Loucy (cell line): ENCODE measurements at regions not wholly inside any gene's neighbourhood (a gene's known extent, or its start where the extent isn't known, plus 50 kb on each side); places are given as distances from the start of the nearest gene placed in this dataset.

Experiments used
- H2AFZ ChIP-seq: fragments of 200-600 bp; sonication (generic); 2 replicates; pipeline ENCODE4 v1.6.0; 2016; ENCODE audit warnings: antibody characterized with exemption, mild to moderate bottlenecking, low read length, moderate library complexity
- H3F3A ChIP-seq: fragments of 200-600 bp; 2 replicates; pipeline ENCODE4 v1.6.0; 2016; ENCODE audit warnings: antibody characterized with exemption, low read depth, mild to moderate bottlenecking
- H3K27me3 ChIP-seq: fragments of 200-600 bp; sonication (generic); 2 replicates; pipeline ENCODE4 v1.6.1; 2014; ENCODE audit warnings: low read length, mild to moderate bottlenecking; ENCODE audit not compliant: insufficient read depth, poor library complexity, severe bottlenecking
- H3K36me3 ChIP-seq: fragments of 200-600 bp; sonication (generic); 2 replicates; pipeline ENCODE4 v1.6.1; 2016; ENCODE audit warnings: low read length; ENCODE audit not compliant: insufficient read depth
- H3K4me1 ChIP-seq: fragments of 200-600 bp; sonication (generic); 2 replicates; pipeline ENCODE4 v1.5.1; 2014; ENCODE audit warnings: low read length, mild to moderate bottlenecking; ENCODE audit not compliant: insufficient read depth, poor library complexity, severe bottlenecking
- H3K4me2 ChIP-seq: fragments of 200-600 bp; sonication (generic); 2 replicates; pipeline ENCODE4 v1.6.0; 2014; ENCODE audit warnings: antibody characterized with exemption, low read length, low read depth, mild to moderate bottlenecking; ENCODE audit not compliant: poor library complexity, severe bottlenecking
- H3K4me3 ChIP-seq: fragments of 200-600 bp; sonication (generic); 2 replicates; pipeline ENCODE4 v1.5.1; 2014; ENCODE audit warnings: low read length, mild to moderate bottlenecking, mixed read lengths; ENCODE audit not compliant: poor library complexity, severe bottlenecking
- H3K79me2 ChIP-seq: fragments of 200-600 bp; sonication (generic); 2 replicates; pipeline ENCODE4 v1.6.1; 2014; ENCODE audit warnings: low read length; ENCODE audit not compliant: insufficient read depth
- H3K9ac ChIP-seq: fragments of 200-600 bp; sonication (generic); 2 replicates; pipeline ENCODE4 v1.6.0; 2014; ENCODE audit warnings: mild to moderate bottlenecking, low read depth, low read length, moderate library complexity; ENCODE audit not compliant: poor library complexity, severe bottlenecking
- H3K9me2 ChIP-seq: fragments of 200-600 bp; sonication (generic); replicated peaks from 2 replicates; pipeline ENCODE4 v1.6.1; 2016; ENCODE audit warnings: low read depth, low read length, mixed read lengths
- H3K9me3 ChIP-seq: fragments of 200-600 bp; sonication (generic); 2 replicates; pipeline ENCODE4 v1.6.1; 2014; ENCODE audit warnings: mild to moderate bottlenecking, antibody characterized with exemption, low read length, low read depth; ENCODE audit not compliant: insufficient read depth
- H4K20me1 ChIP-seq: fragments of 200-600 bp; sonication (generic); 2 replicates; pipeline ENCODE4 v1.6.0; 2014; ENCODE audit warnings: antibody characterized with exemption, low read length, mild to moderate bottlenecking; ENCODE audit not compliant: insufficient read depth, poor library complexity, severe bottlenecking
- CTCF ChIP-seq: fragments of 200-600 bp; sonication (generic); conservative IDR thresholded peaks from 2 replicates; pipeline ENCODE4 v1.5.1; 2014; ENCODE audit warnings: mild to moderate bottlenecking, antibody characterized with exemption, low read length
- EZH2phosphoT487 ChIP-seq: fragments of 200-600 bp; IDR thresholded peaks from 2 replicates; pipeline ENCODE4 v1.6.1; 2018; ENCODE audit warnings: antibody characterized with exemption, mild to moderate bottlenecking, moderate library complexity, borderline replicate concordance

GRCh38 chr6:14618759-14619418 is 501.3 kb downstream of the CD83 start:
- H3K79me2 ChIP-seq = no peaks in the 10 kb centered on the region
- H3K9me3 ChIP-seq = peaks cover 8% of the 10 kb centered on the region
- peak overlapping the region; percentile 3 for H3K9ac ChIP-seq
- H3K4me2 ChIP-seq = no peak overlapping the region
- no peak overlapping the region for H2AFZ ChIP-seq
- H4K20me1 ChIP-seq = no peaks in the 10 kb centered on the region
- no peak overlapping the region for H3K4me3 ChIP-seq
- TF ChIP-seq EZH2phosphoT487 (no peak), CTCF (no peak)
- H3K27me3 ChIP-seq = no peaks in the 10 kb centered on the region
- no peaks in the 10 kb centered on the region for H3K36me3 ChIP-seq
- peaks cover 10% of the 10 kb centered on the region for H3F3A ChIP-seq
- peaks cover 80% of the 10 kb centered on the region for H3K4me1 ChIP-seq
- H3K9me2 ChIP-seq = no peaks in the 10 kb centered on the region; the same call in 1 of the 2 replicates

GRCh38 chr6:14619419-14619781 is 501.8 kb downstream of the CD83 start:
- H3K9ac ChIP-seq = peak overlapping the region; percentile 3

GRCh38 chr6:14620522-14620921 is 502.9 kb downstream of the CD83 start:
- peak overlapping the region; percentile 40 for H3K9ac ChIP-seq
- H3K9me3 ChIP-seq = peaks cover 8% of the 10 kb centered on the region
- no peaks in the 10 kb centered on the region for H4K20me1 ChIP-seq
- H2AFZ ChIP-seq = no peak overlapping the region
- H3K9me2 ChIP-seq = no peaks in the 10 kb centered on the region; the same call in 1 of the 2 replicates
- H3K36me3 ChIP-seq = no peaks in the 10 kb centered on the region
- H3K4me1 ChIP-seq = peaks cover 77% of the 10 kb centered on the region
- no peaks in the 10 kb centered on the region for H3K79me2 ChIP-seq
- no peaks in the 10 kb centered on the region for H3K27me3 ChIP-seq
- no peak overlapping the region for H3K4me3 ChIP-seq
- TF ChIP-seq EZH2phosphoT487 (no peak), CTCF (no peak)
- H3K4me2 ChIP-seq = no peak overlapping the region
- peaks cover 10% of the 10 kb centered on the region for H3F3A ChIP-seq

More at GRCh38 chr6:14619419-14619781, 501.8 kb downstream of the CD83 start:
- peaks cover 10% of the 10 kb centered on the region for H3F3A ChIP-seq
- H3K4me3 ChIP-seq = no peak overlapping the region
- no peaks in the 10 kb centered on the region for H3K36me3 ChIP-seq
- H3K79me2 ChIP-seq = no peaks in the 10 kb centered on the region
- no peak for TF ChIP-seq EZH2phosphoT487
- H3K9me3 ChIP-seq = peaks cover 8% of the 10 kb centered on the region
- no peaks in the 10 kb centered on the region for H4K20me1 ChIP-seq
- no peaks in the 10 kb centered on the region; the same call in 1 of the 2 replicates for H3K9me2 ChIP-seq
- H3K27me3 ChIP-seq = no peaks in the 10 kb centered on the region
- no peak overlapping the region for H3K4me2 ChIP-seq
- peaks cover 76% of the 10 kb centered on the region for H3K4me1 ChIP-seq
- H2AFZ ChIP-seq = no peak overlapping the region

- H4K20me1 ChIP-seq = no peaks in the 10 kb centered on the region
- no peak overlapping the region for H3K4me2 ChIP-seq
- no peaks in the 10 kb centered on the region; the same call in 1 of the 2 replicates for H3K9me2 ChIP-seq
- no peak for TF ChIP-seq EZH2phosphoT487
- TF ChIP-seq CTCF = no peak
- H3K36me3 ChIP-seq = no peaks in the 10 kb centered on the region
- H3K79me2 ChIP-seq = no peaks in the 10 kb centered on the region
- H2AFZ ChIP-seq = no peak overlapping the region
- no peaks in the 10 kb centered on the region for H3K27me3 ChIP-seq
- H3K9ac ChIP-seq = peak overlapping the region; percentile 40
- peaks cover 4% of the 10 kb centered on the region for H3F3A ChIP-seq
- peaks cover 80% of the 10 kb centered on the region for H3K4me1 ChIP-seq
- no peaks in the 10 kb centered on the region for H3K9me3 ChIP-seq
- H3K4me3 ChIP-seq = no peak overlapping the region
Measured at GRCh38 chr6:14621518-14621917, 503.9 kb downstream of the CD83 start.
